Mesendoderm (in vitro differentiated cells): ENCODE measurements at regions not wholly inside any gene's neighbourhood (a gene's known extent, or its start where the extent isn't known, plus 50 kb on each side); places are given as distances from the start of the nearest gene placed in this dataset.
A peak's percentile ranks its signal among the peaks of the same experiment; 100 is the strongest.

Experiments used
- DNase-seq: peaks from one replicate; pipeline ENCODE4 v3.0.0; 2013
- H2AK5ac ChIP-seq: 2 replicates; pipeline ENCODE4 v1.6.1; 2013; ENCODE audit warnings: low read length, inconsistent platforms
- H2BK120ac ChIP-seq: 2 replicates; pipeline ENCODE4 v1.6.1; 2013; ENCODE audit warnings: low read depth, mild to moderate bottlenecking, low read length, moderate library complexity, mixed read lengths
- H2BK15ac ChIP-seq: replicated peaks from 2 replicates; pipeline ENCODE4 v1.6.1; 2013; ENCODE audit warnings: low read depth, mild to moderate bottlenecking, moderate library complexity
- H2BK5ac ChIP-seq: 2 replicates; pipeline ENCODE4 v1.6.1; 2013; ENCODE audit warnings: low read length, inconsistent platforms
- H3K18ac ChIP-seq: 2 replicates; pipeline ENCODE4 v1.6.1; 2013; ENCODE audit warnings: mild to moderate bottlenecking, low read length, mixed read lengths
- H3K23ac ChIP-seq: one replicate; pipeline ENCODE4 v1.6.1; 2013; ENCODE audit warnings: low read length
- H3K27ac ChIP-seq: 2 replicates; pipeline ENCODE4 v1.5.1; 2013; ENCODE audit warnings: low read depth, mild to moderate bottlenecking, inconsistent platforms, low read length, moderate library complexity
- H3K27me3 ChIP-seq: 2 replicates; pipeline ENCODE4 v1.6.1; 2013; ENCODE audit warnings: low read length, control low read depth, mild to moderate bottlenecking, inconsistent platforms; ENCODE audit not compliant: insufficient read depth, poor library complexity
- H3K36me3 ChIP-seq: 2 replicates; pipeline ENCODE4 v1.6.1; 2013; ENCODE audit warnings: low read length, inconsistent platforms; ENCODE audit not compliant: control insufficient read depth, insufficient read depth
- H3K4ac ChIP-seq: one replicate; pipeline ENCODE4 v1.6.1; 2013; ENCODE audit warnings: low read depth, mild to moderate bottlenecking, low read length, moderate library complexity
- H3K4me1 ChIP-seq: 2 replicates; pipeline ENCODE4 v1.6.1; 2013; ENCODE audit warnings: low read depth, low read length, inconsistent platforms; ENCODE audit not compliant: control insufficient read depth
- H3K4me2 ChIP-seq: 2 replicates; pipeline ENCODE4 v1.6.1; 2013; ENCODE audit warnings: low read length
- H3K4me3 ChIP-seq: 2 replicates; pipeline ENCODE4 v1.5.1; 2013; ENCODE audit warnings: mild to moderate bottlenecking, low read length
- H3K56ac ChIP-seq: one replicate; pipeline ENCODE4 v1.6.1; 2013; ENCODE audit warnings: low read length
- H3K79me1 ChIP-seq: 2 replicates; pipeline ENCODE4 v1.6.1; 2013; ENCODE audit warnings: low read length, inconsistent platforms
- H3K79me2 ChIP-seq: 2 replicates; pipeline ENCODE4 v1.6.1; 2013; ENCODE audit warnings: mild to moderate bottlenecking, low read length; ENCODE audit not compliant: control insufficient read depth, insufficient read depth
- H3K9ac ChIP-seq: 2 replicates; pipeline ENCODE4 v1.6.1; 2013; ENCODE audit warnings: low read length, inconsistent platforms
- H4K5ac ChIP-seq: one replicate; pipeline ENCODE4 v1.6.1; 2013; ENCODE audit warnings: low read length
- H4K8ac ChIP-seq: one replicate; pipeline ENCODE4 v1.6.1; 2013; ENCODE audit warnings: low read depth, mild to moderate bottlenecking, control low read depth, low read length, moderate library complexity
- WGBS: extraction: QIAGEN DNeasy Blood & Tissue Kit; methylation state at CpG from one replicate; pipeline ENCODE4 v1.1.7; 2013; ENCODE audit warnings: low lambda C conversion rate, missing lambda C conversion rate; ENCODE audit not compliant: insufficient coverage; ENCODE audit errors: extremely low coverage; 5-methylcytosine and 5-hydroxymethylcytosine counted together

DNA sequence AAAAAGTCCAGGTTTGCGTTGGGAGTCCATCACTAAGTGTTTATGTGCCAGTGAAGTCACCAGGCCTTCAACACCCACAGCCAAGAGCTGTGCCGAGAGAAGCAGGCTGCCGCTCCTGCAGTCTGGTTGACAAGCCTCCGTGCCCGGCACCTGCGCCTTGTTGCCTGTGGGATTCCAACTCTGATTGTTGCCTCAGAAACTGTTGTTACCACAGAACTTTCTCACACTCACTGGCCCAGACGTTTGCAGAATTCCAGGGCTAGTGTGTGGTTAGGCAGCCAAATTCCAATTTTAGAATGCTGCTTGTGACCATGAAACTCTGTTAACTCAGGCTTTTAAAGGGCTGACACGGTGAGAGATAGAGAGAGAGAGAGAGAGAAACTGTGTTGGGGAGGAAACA is 119.5 kb upstream of the LIMCH1 start:
- H3K27ac ChIP-seq, result no peak overlapping the region
- no peak overlapping the region for H3K4me2 ChIP-seq
- H3K79me2 ChIP-seq, result no peaks in the 10 kb centered on the region
- H2BK5ac ChIP-seq, result no peak overlapping the region
- H2BK15ac ChIP-seq, result no peak overlapping the region
- no peak overlapping the region for H3K4ac ChIP-seq
- H3K9ac ChIP-seq, result no peak overlapping the region
- H3K56ac ChIP-seq, result no peak overlapping the region
- no CpG with 5 or more reads among the region's 8 CpGs for WGBS
- H4K5ac ChIP-seq, result no peak overlapping the region
- no peak overlapping the region for H3K4me3 ChIP-seq
- H3K18ac ChIP-seq, result peak overlapping the region; percentile 9
- H2BK120ac ChIP-seq, result no peak overlapping the region
- H3K36me3 ChIP-seq, result no peaks in the 10 kb centered on the region
- no peaks in the 10 kb centered on the region for H3K79me1 ChIP-seq
- no peak overlapping the region for H2AK5ac ChIP-seq
- H3K23ac ChIP-seq, result no peak overlapping the region
- peaks cover 1% of the 10 kb centered on the region for H3K4me1 ChIP-seq
- no peak overlapping the region for H4K8ac ChIP-seq
- no peaks in the 10 kb centered on the region for H3K27me3 ChIP-seq
- DNase-seq, result peak; percentile 68

DNA sequence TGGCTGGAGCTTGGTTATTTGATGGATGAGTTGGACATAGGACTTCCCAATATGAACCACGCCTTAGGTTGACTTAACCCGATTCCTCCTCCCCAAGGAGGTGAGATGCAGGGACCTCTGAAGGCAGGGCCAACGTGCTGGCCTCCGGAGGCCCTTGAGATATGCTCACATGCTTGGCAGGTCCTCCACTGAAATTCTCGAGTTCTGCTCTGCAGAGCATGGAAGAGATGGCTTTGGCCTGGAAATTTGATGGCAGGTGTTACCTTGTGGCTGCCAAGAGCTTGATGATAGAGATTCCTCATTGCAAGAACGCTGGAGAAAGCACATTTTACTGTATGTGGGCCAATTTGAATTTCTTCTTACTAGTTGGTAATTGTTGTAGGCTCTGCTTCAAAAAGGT is 117.4 kb upstream of the LIMCH1 start:
- no peaks in the 10 kb centered on the region for H3K27me3 ChIP-seq
- no peak overlapping the region for H3K9ac ChIP-seq
- DNase-seq, result no peak
- no peak overlapping the region for H2BK15ac ChIP-seq
- no peaks in the 10 kb centered on the region for H3K79me2 ChIP-seq
- no peak overlapping the region for H3K18ac ChIP-seq
- H2BK120ac ChIP-seq, result no peak overlapping the region
- H2AK5ac ChIP-seq, result peak overlapping the region; percentile 33
- no peak overlapping the region for H3K56ac ChIP-seq
- H4K8ac ChIP-seq, result no peak overlapping the region
- no peak overlapping the region for H3K4me2 ChIP-seq
- H3K36me3 ChIP-seq, result no peaks in the 10 kb centered on the region
- H2BK5ac ChIP-seq, result no peak overlapping the region
- H3K27ac ChIP-seq, result no peak overlapping the region
- no peak overlapping the region for H3K4ac ChIP-seq
- no peaks in the 10 kb centered on the region for H3K79me1 ChIP-seq
- H3K23ac ChIP-seq, result no peak overlapping the region
- WGBS, result no CpG with 5 or more reads among the region's 6 CpGs
- peaks cover 1% of the 10 kb centered on the region for H3K4me1 ChIP-seq
- no peak overlapping the region for H3K4me3 ChIP-seq
- no peak overlapping the region for H4K5ac ChIP-seq

DNA sequence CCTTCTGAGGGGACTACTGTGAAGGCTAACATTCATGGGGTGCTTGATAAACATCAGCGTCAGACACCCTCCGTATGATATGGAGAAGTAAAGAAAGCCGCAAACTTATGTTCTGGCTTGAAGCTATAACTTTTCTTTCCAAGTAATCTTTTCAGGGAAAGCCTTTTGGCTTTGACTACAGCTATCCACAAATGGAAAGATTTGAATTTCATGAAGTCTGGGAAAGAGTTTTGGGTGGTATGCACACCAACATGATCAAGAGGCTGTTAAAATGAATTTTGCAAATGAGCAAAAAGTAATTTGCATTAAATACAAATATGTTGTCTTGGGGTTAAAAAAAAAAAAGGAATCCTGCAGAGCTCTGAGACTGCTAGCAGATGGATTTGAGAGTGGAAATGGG is 114.8 kb upstream of the LIMCH1 start:
- no peaks in the 10 kb centered on the region for H3K27me3 ChIP-seq
- H2AK5ac ChIP-seq, result no peak overlapping the region
- H3K56ac ChIP-seq, result no peak overlapping the region
- no peak overlapping the region for H4K8ac ChIP-seq
- peaks cover 1% of the 10 kb centered on the region for H3K4me1 ChIP-seq
- no peak overlapping the region for H3K18ac ChIP-seq
- no peaks in the 10 kb centered on the region for H3K36me3 ChIP-seq
- no peak overlapping the region for H4K5ac ChIP-seq
- no CpG with 5 or more reads among the region's 3 CpGs for WGBS
- no peak overlapping the region for H2BK15ac ChIP-seq
- DNase-seq, result no peak
- H2BK5ac ChIP-seq, result no peak overlapping the region
- H3K4me3 ChIP-seq, result no peak overlapping the region
- no peak overlapping the region for H3K23ac ChIP-seq
- no peaks in the 10 kb centered on the region for H3K79me1 ChIP-seq
- H3K79me2 ChIP-seq, result no peaks in the 10 kb centered on the region
- H2BK120ac ChIP-seq, result no peak overlapping the region
- H3K9ac ChIP-seq, result no peak overlapping the region
- no peak overlapping the region for H3K4me2 ChIP-seq
- H3K4ac ChIP-seq, result no peak overlapping the region
- H3K27ac ChIP-seq, result no peak overlapping the region

DNA sequence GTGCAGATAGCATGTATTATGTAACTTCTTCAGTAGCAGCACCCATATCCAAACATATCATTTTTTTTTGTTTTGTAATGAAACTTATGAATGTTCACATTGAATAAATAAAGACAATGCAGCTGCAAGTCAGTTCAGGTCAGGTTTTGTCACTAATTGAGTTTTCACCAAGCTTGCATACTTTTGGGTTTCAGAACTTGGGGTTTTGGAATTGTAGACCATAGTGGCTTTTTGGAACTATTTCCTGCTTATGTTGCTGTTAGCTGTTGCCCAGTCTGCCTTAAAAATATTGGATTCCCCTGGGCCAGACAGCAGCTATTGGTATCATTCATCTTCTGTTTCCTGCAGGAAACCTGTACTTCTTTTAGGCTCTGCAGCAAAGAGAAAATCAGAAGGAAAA is 113.4 kb upstream of the LIMCH1 start:
- H3K23ac ChIP-seq, result no peak overlapping the region
- no peak overlapping the region for H2BK15ac ChIP-seq
- no peak overlapping the region for H3K9ac ChIP-seq
- H3K4me3 ChIP-seq, result no peak overlapping the region
- H2BK120ac ChIP-seq, result no peak overlapping the region
- no peak overlapping the region for H3K18ac ChIP-seq
- no peak overlapping the region for H2AK5ac ChIP-seq
- no peak overlapping the region for H3K4me2 ChIP-seq
- no peak overlapping the region for H3K56ac ChIP-seq
- H3K4ac ChIP-seq, result no peak overlapping the region
- peaks cover 3% of the 10 kb centered on the region for H3K4me1 ChIP-seq
- no peaks in the 10 kb centered on the region for H3K79me1 ChIP-seq
- H4K8ac ChIP-seq, result no peak overlapping the region
- no peaks in the 10 kb centered on the region for H3K36me3 ChIP-seq
- no peaks in the 10 kb centered on the region for H3K79me2 ChIP-seq
- H2BK5ac ChIP-seq, result no peak overlapping the region
- H3K27me3 ChIP-seq, result no peaks in the 10 kb centered on the region
- no peak overlapping the region for H3K27ac ChIP-seq
- no peak overlapping the region for H4K5ac ChIP-seq
- no peak for DNase-seq

DNA sequence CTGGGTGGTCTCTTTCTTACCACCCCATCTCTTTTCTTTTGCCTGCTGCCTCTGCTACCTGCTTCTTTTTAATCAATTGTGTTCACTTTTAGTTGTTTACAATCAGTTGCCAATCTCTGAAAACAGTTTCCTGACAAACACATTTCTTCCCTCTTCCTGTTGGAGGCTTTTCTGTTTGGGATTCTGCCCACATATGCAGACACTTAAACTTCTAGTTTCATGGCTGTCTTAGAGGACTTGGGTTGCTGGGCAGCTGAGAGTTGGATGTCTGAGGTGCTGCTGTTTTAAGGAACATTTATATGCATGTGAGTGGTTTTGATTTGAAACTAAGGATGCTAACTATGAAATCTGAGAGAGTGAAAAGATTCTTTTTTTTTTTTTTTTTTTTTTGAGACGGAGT is 112.3 kb upstream of the LIMCH1 start:
- Histone ChIP-seq H3K4me2 (no peak overlapping the region), H3K4me3 (no peak overlapping the region), H3K23ac (no peak overlapping the region), H3K4ac (no peak overlapping the region), H3K36me3 (no peaks in the 10 kb centered on the region), H4K5ac (no peak overlapping the region), H3K27me3 (no peaks in the 10 kb centered on the region), H4K8ac (no peak overlapping the region), H2AK5ac (no peak overlapping the region), H2BK120ac (no peak overlapping the region), H3K56ac (no peak overlapping the region), H3K4me1 (peaks cover 3% of the 10 kb centered on the region), H3K79me2 (no peaks in the 10 kb centered on the region), H2BK5ac (no peak overlapping the region), H3K18ac (no peak overlapping the region), H3K9ac (no peak overlapping the region), H3K79me1 (no peaks in the 10 kb centered on the region), H3K27ac (no peak overlapping the region), H2BK15ac (no peak overlapping the region)
- no peak for DNase-seq
- no CpG with 5 or more reads among the region's 1 CpG for WGBS

DNA sequence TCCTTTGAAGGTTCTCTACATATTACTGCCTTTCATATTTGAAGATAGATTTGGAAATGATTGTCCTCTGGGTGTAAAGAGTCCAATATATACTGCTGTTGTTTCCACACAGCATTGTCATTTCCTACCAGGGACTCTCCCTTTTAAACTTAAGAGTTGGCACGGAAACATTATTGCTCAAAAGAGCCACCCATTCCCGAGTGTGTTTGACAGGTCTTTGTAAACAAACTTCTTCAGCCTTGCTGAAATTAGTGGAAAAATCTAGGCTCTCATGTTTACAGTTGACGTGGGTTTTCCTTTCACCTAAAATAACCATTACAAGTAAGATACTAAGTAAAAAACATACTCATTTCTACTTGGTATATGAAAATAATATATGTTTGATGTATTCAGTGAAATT is 111.4 kb upstream of the LIMCH1 start:
- H3K27me3 ChIP-seq, result no peaks in the 10 kb centered on the region

More for the DNA sequence above, 111.4 kb upstream of the LIMCH1 start:
- no peak overlapping the region for H3K56ac ChIP-seq
- H3K4me2 ChIP-seq, result no peak overlapping the region
- H3K9ac ChIP-seq, result no peak overlapping the region
- no peaks in the 10 kb centered on the region for H3K79me1 ChIP-seq
- no peaks in the 10 kb centered on the region for H3K36me3 ChIP-seq
- no peak overlapping the region for H3K27ac ChIP-seq
- no peak overlapping the region for H3K4ac ChIP-seq
- no peak overlapping the region for H2AK5ac ChIP-seq
- WGBS, result no CpG with 5 or more reads among the region's 3 CpGs
- H4K8ac ChIP-seq, result no peak overlapping the region
- H3K79me2 ChIP-seq, result no peaks in the 10 kb centered on the region
- H2BK120ac ChIP-seq, result no peak overlapping the region
- no peak overlapping the region for H3K23ac ChIP-seq
- H2BK5ac ChIP-seq, result no peak overlapping the region
- no peak overlapping the region for H3K4me3 ChIP-seq
- no peak overlapping the region for H3K18ac ChIP-seq
- no peak overlapping the region for H4K5ac ChIP-seq
- DNase-seq, result no peak
- H2BK15ac ChIP-seq, result no peak overlapping the region
- peaks cover 3% of the 10 kb centered on the region for H3K4me1 ChIP-seq
